ENCODE measurements at regions not wholly inside any gene's neighbourhood (a gene's known extent, or its start where the extent isn't known, plus 50 kb on each side); places are given as distances from the start of the nearest gene placed in this dataset.

- TF ChIP-seq CTCF (IDR thresholded peaks at IDR 0.05) (no peak), EP300 (IDR thresholded peaks at IDR 0.05) (no peak), POLR2A (IDR thresholded peaks at IDR 0.05) (no peak)
Observed at GRCh38 chr7:15856311-15856710, 169.8 kb upstream of the MEOX2 start.

Measured in tibial nerve (tissue), 4 donors.